Stimulated activated effector memory CD8-positive, alpha-beta T cell treated with anti-CD3 and anti-CD28 coated beads, Interleukin-12 subunit alpha, Interleukin-12 subunit beta, amount 100 ng/mL, for 72 hours (primary cell): ENCODE measurements at regions not wholly inside any gene's neighbourhood (a gene's known extent, or its start where the extent isn't known, plus 50 kb on each side); places are given as distances from the start of the nearest gene placed in this dataset.

Experiments used
- ATAC-seq: fragments of 150-1000 bp; cut with Tn5 transposase; 2 replicates; pipeline ENCODE4 v1.10.0; 2021
- DNase-seq, 2 donors: peaks; one replicate each; pipeline ENCODE4 v3.0.0; 2021 to 2022; ENCODE audit warnings: low spot score in 2 of 2
- H3K27ac Mint-ChIP-seq: one replicate; pipeline ENCODE4 v1.8.0; 2022; ENCODE audit warnings: mild to moderate bottlenecking, mixed read lengths
- H3K36me3 Mint-ChIP-seq: one replicate; pipeline ENCODE4 v1.8.0; 2022; ENCODE audit warnings: mild to moderate bottlenecking, mixed read lengths
- H3K4me1 Mint-ChIP-seq: one replicate; pipeline ENCODE4 v1.8.0; 2022; ENCODE audit warnings: mixed read lengths
- H3K4me3 Mint-ChIP-seq: one replicate; pipeline ENCODE4 v1.8.0; 2022; ENCODE audit warnings: mild to moderate bottlenecking, mixed read lengths
- H3K9me3 Mint-ChIP-seq: one replicate; pipeline ENCODE4 v1.8.0; 2022; ENCODE audit warnings: mixed read lengths

GRCh38 chr9:121566481-121567465, 67.1 kb upstream of the GGTA1 start:
- ATAC-seq (no peak), DNase-seq (no peak)
- Mint-ChIP-seq H3K4me3 (no peak overlapping the region), H3K4me1 (peaks cover 13% of the 10 kb centered on the region), H3K27ac (no peak overlapping the region), H3K36me3 (no peaks in the 10 kb centered on the region), H3K9me3 (no peaks in the 10 kb centered on the region)

- no peak for ATAC-seq
- H3K9me3 Mint-ChIP-seq, result no peaks in the 10 kb centered on the region
- no peak overlapping the region for H3K4me3 Mint-ChIP-seq
- DNase-seq, result no peak
- no peaks in the 10 kb centered on the region for H3K36me3 Mint-ChIP-seq
- H3K27ac Mint-ChIP-seq, result no peak overlapping the region
- peaks cover 5% of the 10 kb centered on the region for H3K4me1 Mint-ChIP-seq
Observed at GRCh38 chr9:121567500-121568342, 68.1 kb upstream of the GGTA1 start.

- Mint-ChIP-seq H3K27ac (no peak overlapping the region), H3K9me3 (no peaks in the 10 kb centered on the region), H3K4me1 (peaks cover 5% of the 10 kb centered on the region), H3K4me3 (no peak overlapping the region), H3K36me3 (no peaks in the 10 kb centered on the region)
- no peak for DNase-seq
- no peak for ATAC-seq
Observed at GRCh38 chr9:121568343-121569265, 69.0 kb upstream of the GGTA1 start.

GRCh38 chr9:121569266-121569648, 69.6 kb upstream of the GGTA1 start:
- ATAC-seq, result no peak
- H3K36me3 Mint-ChIP-seq, result no peaks in the 10 kb centered on the region
- H3K9me3 Mint-ChIP-seq, result no peaks in the 10 kb centered on the region
- peaks cover 5% of the 10 kb centered on the region for H3K4me1 Mint-ChIP-seq
- H3K4me3 Mint-ChIP-seq, result no peak overlapping the region
- no peak overlapping the region for H3K27ac Mint-ChIP-seq
- no peak for DNase-seq

- H3K4me1 Mint-ChIP-seq, result no peaks in the 10 kb centered on the region
- no peak for ATAC-seq
- H3K9me3 Mint-ChIP-seq, result no peaks in the 10 kb centered on the region
- H3K4me3 Mint-ChIP-seq, result no peak overlapping the region
- no peak overlapping the region for H3K27ac Mint-ChIP-seq
- no peaks in the 10 kb centered on the region for H3K36me3 Mint-ChIP-seq
- DNase-seq, result no peak
Observed at GRCh38 chr9:121572581-121572980, 72.9 kb upstream of the GGTA1 start.

- H3K27ac Mint-ChIP-seq, result no peak overlapping the region
- H3K9me3 Mint-ChIP-seq, result no peaks in the 10 kb centered on the region
- ATAC-seq (no peak), DNase-seq (no peak)
- H3K36me3 Mint-ChIP-seq, result no peaks in the 10 kb centered on the region
- no peaks in the 10 kb centered on the region for H3K4me1 Mint-ChIP-seq
- no peak overlapping the region for H3K4me3 Mint-ChIP-seq
Observed at GRCh38 chr9:121573717-121574485, 74.3 kb upstream of the GGTA1 start.

GRCh38 chr9:121574774-121575519, 75.3 kb upstream of the GGTA1 start:
- no peak for ATAC-seq
- H3K9me3 Mint-ChIP-seq, result no peaks in the 10 kb centered on the region
- no peak overlapping the region for H3K27ac Mint-ChIP-seq
- DNase-seq, result no peak
- no peaks in the 10 kb centered on the region for H3K4me1 Mint-ChIP-seq
- no peak overlapping the region for H3K4me3 Mint-ChIP-seq
- no peaks in the 10 kb centered on the region for H3K36me3 Mint-ChIP-seq

GRCh38 chr9:121576281-121577075, 75.0 kb upstream of the DAB2IP start:
- Mint-ChIP-seq H3K27ac (no peak overlapping the region), H3K4me3 (no peak overlapping the region), H3K4me1 (no peaks in the 10 kb centered on the region), H3K36me3 (no peaks in the 10 kb centered on the region), H3K9me3 (no peaks in the 10 kb centered on the region)
- DNase-seq (no peak), ATAC-seq (no peak)

- no peak overlapping the region for H3K4me3 Mint-ChIP-seq
- DNase-seq (no peak), ATAC-seq (no peak)
- no peaks in the 10 kb centered on the region for H3K9me3 Mint-ChIP-seq
- no peaks in the 10 kb centered on the region for H3K4me1 Mint-ChIP-seq
- H3K36me3 Mint-ChIP-seq, result no peaks in the 10 kb centered on the region
- no peak overlapping the region for H3K27ac Mint-ChIP-seq
Observed at GRCh38 chr9:121577166-121577565, 74.3 kb upstream of the DAB2IP start.

GRCh38 chr9:121577572-121577971, 73.9 kb upstream of the DAB2IP start:
- DNase-seq (no peak), ATAC-seq (no peak)
- Mint-ChIP-seq H3K36me3 (no peaks in the 10 kb centered on the region), H3K4me1 (peaks cover 3% of the 10 kb centered on the region), H3K4me3 (no peak overlapping the region), H3K9me3 (no peaks in the 10 kb centered on the region), H3K27ac (no peak overlapping the region)

- Mint-ChIP-seq H3K27ac (no peak overlapping the region), H3K36me3 (no peaks in the 10 kb centered on the region), H3K4me1 (peaks cover 9% of the 10 kb centered on the region), H3K4me3 (no peak overlapping the region), H3K9me3 (no peaks in the 10 kb centered on the region)
- DNase-seq, result no peak
- ATAC-seq, result no peak
Observed at GRCh38 chr9:121581786-121582600, 69.4 kb upstream of the DAB2IP start.

GRCh38 chr9:121582641-121583040, 68.8 kb upstream of the DAB2IP start:
- no peak overlapping the region for H3K27ac Mint-ChIP-seq
- no peaks in the 10 kb centered on the region for H3K36me3 Mint-ChIP-seq
- peaks cover 11% of the 10 kb centered on the region for H3K4me1 Mint-ChIP-seq
- H3K4me3 Mint-ChIP-seq, result no peak overlapping the region
- ATAC-seq (no peak), DNase-seq (no peak)
- H3K9me3 Mint-ChIP-seq, result no peaks in the 10 kb centered on the region
